H1 (cell line): ENCODE measurements at regions not wholly inside any gene's neighbourhood (a gene's known extent, or its start where the extent isn't known, plus 50 kb on each side); places are given as distances from the start of the nearest gene placed in this dataset.

ENCODE experiments used
- ZNF274 ChIP-seq: IDR thresholded peaks from 2 replicates; pipeline ENCODE4 v1.7.0; 2012; ENCODE audit warnings: low read length, borderline replicate concordance; ENCODE audit errors: extremely low read depth

DNA sequence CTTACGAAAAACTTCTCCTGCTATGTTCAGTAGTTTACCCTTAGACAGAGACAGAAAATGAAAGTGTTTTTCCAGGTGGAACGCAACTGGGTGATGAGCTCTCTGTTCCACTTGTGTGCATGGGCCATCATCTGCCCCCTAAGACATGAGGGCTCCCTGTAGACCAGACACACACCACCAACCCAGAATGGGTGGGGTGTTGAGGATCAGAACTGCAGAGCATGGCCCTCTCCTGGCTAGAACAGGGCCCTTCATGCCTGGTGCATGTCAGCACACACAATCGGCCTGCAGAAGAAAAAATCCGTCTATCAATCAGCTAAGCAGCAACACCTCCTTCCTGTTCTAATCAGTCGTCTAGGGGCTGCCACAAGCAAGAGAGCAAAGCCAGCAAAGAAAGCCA, 186.2 kb upstream of the INHBA start (continued):
- no peak for TF ChIP-seq ZNF274
- TF ChIP-seq, all 59 proteins: peak for 0
